ENCODE measurements at regions not wholly inside any gene's neighbourhood (a gene's known extent, or its start where the extent isn't known, plus 50 kb on each side); places are given as distances from the start of the nearest gene placed in this dataset.

DNA sequence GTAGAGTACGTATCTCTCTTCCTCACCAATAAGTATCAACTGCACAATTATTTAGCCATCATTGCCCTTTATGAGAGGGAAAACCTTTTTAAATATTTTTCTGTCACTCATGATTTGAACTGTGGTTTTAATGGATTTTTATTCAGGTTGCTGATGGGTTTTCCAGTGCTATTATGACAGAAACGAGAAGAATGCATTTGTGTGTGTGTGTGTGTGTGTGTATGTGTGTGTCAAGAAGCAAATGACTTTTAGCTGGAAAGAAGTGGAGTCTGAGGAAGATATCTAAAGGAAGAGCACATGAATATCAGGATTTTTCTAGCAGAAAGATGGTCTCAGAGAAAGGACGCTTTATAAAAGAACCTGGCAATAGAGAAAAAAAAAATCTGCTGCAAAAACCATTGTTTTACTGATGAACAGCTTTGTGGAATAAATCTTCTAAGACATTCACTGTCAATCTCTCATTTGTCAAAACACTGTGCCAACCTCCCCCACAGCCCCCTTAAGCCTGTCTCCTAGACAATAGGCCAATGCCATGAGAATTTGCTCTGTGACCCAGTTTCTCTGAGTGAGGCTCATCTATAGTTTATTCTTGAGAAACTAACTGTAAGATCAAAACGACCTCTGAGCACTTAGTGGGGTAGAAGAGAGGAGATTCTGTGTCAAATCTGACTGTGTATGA, 417.7 kb downstream of the FLRT2 start:
- H3K36me3 ChIP-seq (ENCODE audit: control insufficient read depth, insufficient read depth, low read length), result no peaks in the 10 kb centered on the region; the same call in 1 of the 2 replicates
- intact Hi-C loops (cut with micrococcal nuclease; ENCODE audit: unreplicated experiment), result no loop called here
- no peaks in the 10 kb centered on the region for H3K27me3 ChIP-seq (ENCODE audit: control insufficient read depth, insufficient read depth, low read length)
- H3K9me3 ChIP-seq (ENCODE audit: control insufficient read depth, insufficient read depth, low read depth, low read length), result no peaks in the 10 kb centered on the region
- no TSS peak for BruUV-seq (replicated peaks)
- TF ChIP-seq POLR2AphosphoS5 (IDR thresholded peaks at IDR 0.05; ENCODE audit: low read depth, low read length), result no peak
- TF ChIP-seq SIN3A (IDR thresholded peaks at IDR 0.05; ENCODE audit: borderline replicate concordance, insufficient read depth, low read depth, low read length), result no peak
- TF ChIP-seq, protein P1, sequence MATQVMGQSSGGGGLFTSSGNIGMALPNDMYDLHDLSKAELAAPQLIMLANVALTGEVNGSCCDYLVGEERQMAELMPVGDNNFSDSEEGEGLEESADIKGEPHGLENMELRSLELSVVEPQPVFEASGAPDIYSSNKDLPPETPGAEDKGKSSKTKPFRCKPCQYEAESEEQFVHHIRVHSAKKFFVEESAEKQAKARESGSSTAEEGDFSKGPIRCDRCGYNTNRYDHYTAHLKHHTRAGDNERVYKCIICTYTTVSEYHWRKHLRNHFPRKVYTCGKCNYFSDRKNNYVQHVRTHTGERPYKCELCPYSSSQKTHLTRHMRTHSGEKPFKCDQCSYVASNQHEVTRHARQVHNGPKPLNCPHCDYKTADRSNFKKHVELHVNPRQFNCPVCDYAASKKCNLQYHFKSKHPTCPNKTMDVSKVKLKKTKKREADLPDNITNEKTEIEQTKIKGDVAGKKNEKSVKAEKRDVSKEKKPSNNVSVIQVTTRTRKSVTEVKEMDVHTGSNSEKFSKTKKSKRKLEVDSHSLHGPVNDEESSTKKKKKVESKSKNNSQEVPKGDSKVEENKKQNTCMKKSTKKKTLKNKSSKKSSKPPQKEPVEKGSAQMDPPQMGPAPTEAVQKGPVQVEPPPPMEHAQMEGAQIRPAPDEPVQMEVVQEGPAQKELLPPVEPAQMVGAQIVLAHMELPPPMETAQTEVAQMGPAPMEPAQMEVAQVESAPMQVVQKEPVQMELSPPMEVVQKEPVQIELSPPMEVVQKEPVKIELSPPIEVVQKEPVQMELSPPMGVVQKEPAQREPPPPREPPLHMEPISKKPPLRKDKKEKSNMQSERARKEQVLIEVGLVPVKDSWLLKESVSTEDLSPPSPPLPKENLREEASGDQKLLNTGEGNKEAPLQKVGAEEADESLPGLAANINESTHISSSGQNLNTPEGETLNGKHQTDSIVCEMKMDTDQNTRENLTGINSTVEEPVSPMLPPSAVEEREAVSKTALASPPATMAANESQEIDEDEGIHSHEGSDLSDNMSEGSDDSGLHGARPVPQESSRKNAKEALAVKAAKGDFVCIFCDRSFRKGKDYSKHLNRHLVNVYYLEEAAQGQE (IDR thresholded peaks at IDR 0.05; ENCODE audit: insufficient read depth in 1 of 2, low read depth in 2 of 2, low read length in 1 of 2), result no peak
- TF ChIP-seq TCF7L2 (IDR thresholded peaks at IDR 0.05; ENCODE audit: low read depth, low read length), result no peak
- TF ChIP-seq, protein P2, sequence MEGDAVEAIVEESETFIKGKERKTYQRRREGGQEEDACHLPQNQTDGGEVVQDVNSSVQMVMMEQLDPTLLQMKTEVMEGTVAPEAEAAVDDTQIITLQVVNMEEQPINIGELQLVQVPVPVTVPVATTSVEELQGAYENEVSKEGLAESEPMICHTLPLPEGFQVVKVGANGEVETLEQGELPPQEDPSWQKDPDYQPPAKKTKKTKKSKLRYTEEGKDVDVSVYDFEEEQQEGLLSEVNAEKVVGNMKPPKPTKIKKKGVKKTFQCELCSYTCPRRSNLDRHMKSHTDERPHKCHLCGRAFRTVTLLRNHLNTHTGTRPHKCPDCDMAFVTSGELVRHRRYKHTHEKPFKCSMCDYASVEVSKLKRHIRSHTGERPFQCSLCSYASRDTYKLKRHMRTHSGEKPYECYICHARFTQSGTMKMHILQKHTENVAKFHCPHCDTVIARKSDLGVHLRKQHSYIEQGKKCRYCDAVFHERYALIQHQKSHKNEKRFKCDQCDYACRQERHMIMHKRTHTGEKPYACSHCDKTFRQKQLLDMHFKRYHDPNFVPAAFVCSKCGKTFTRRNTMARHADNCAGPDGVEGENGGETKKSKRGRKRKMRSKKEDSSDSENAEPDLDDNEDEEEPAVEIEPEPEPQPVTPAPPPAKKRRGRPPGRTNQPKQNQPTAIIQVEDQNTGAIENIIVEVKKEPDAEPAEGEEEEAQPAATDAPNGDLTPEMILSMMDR (IDR thresholded peaks at IDR 0.05), result no peak
- ATAC-seq (no peak), DNase-seq (ENCODE audit: low read depth, low spot score) (no peak)
- CTCF ChIA-PET, result no interaction called here
- H3K4me1 ChIP-seq (ENCODE audit: control insufficient read depth, insufficient read depth, low read length), result no peaks in the 10 kb centered on the region
- no peak overlapping the region for H3K27ac ChIP-seq (ENCODE audit: low read length)
- H3K4me3 ChIP-seq (ENCODE audit: low read depth in 2 of 2, low read length in 2 of 2), result no peak overlapping the region
- POLR2A ChIA-PET, result no interaction called here
- in situ Hi-C loops (cut with HindIII; ENCODE audit: low pct_unique_long_range_greater_than_20kb, low sequenced_read_pairs), result no loop called here

DNA sequence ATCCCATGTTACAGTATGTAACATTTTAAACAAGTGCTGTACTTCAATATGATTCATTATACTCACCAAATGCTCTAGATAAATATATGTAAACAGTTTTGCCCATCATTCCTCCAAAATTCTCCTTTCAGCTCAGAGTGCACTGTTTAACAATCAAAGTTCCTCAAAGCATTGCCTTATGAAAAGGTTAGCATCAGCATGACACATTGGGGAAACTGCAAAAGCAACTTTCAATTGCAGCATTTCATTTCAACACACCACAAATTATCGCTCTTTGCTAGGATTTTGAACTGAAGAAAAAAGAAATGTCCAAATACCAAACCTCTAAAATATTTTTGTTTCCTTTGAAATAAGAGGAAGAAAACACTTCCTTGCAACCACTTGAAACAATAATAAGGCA, 413.2 kb downstream of the FLRT2 start:
- no peak for ATAC-seq
- no peaks in the 10 kb centered on the region for H3K4me1 ChIP-seq (ENCODE audit: control insufficient read depth, insufficient read depth, low read length)
- H3K36me3 ChIP-seq (ENCODE audit: control insufficient read depth, insufficient read depth, low read length), result no peaks in the 10 kb centered on the region; the same call in 1 of the 2 replicates
- intact Hi-C loops (cut with micrococcal nuclease; ENCODE audit: unreplicated experiment) (no loop called here), in situ Hi-C loops (cut with HindIII; ENCODE audit: low pct_unique_long_range_greater_than_20kb, low sequenced_read_pairs) (no loop called here)
- ChIA-PET CTCF (no interaction called here), POLR2A (no interaction called here)
- H3K9me3 ChIP-seq (ENCODE audit: control insufficient read depth, insufficient read depth, low read depth, low read length), result no peaks in the 10 kb centered on the region
- no peak for DNase-seq (ENCODE audit: low read depth, low spot score)
- no peak overlapping the region for H3K27ac ChIP-seq (ENCODE audit: low read length)
- TF ChIP-seq SIN3A (IDR thresholded peaks at IDR 0.05; ENCODE audit: borderline replicate concordance, insufficient read depth, low read depth, low read length) (no peak), POLR2AphosphoS5 (IDR thresholded peaks at IDR 0.05; ENCODE audit: low read depth, low read length) (no peak), TCF7L2 (IDR thresholded peaks at IDR 0.05; ENCODE audit: low read depth, low read length) (no peak)
- TF ChIP-seq, protein P1 (IDR thresholded peaks at IDR 0.05; ENCODE audit: insufficient read depth in 1 of 2, low read depth in 2 of 2, low read length in 1 of 2), result no peak
- TF ChIP-seq, protein P2 (IDR thresholded peaks at IDR 0.05), result no peak
- no TSS peak for BruUV-seq (replicated peaks)
- no peaks in the 10 kb centered on the region for H3K27me3 ChIP-seq (ENCODE audit: control insufficient read depth, insufficient read depth, low read length)
- no peak overlapping the region for H3K4me3 ChIP-seq (ENCODE audit: low read depth in 2 of 2, low read length in 2 of 2)

Measured in Panc1 (cell line).